GM10248 (cell line): ENCODE measurements at regions not wholly inside any gene's neighbourhood (a gene's known extent, or its start where the extent isn't known, plus 50 kb on each side); places are given as distances from the start of the nearest gene placed in this dataset.

Source experiments
- CTCF ChIA-PET: fragments of 300-600 bp; sonication (Branson Sonifier 250); formaldehyde crosslinking; extraction: SDS; loops from one replicate; lab custom pipeline; 2021; ENCODE audit warnings: antibody characterized with exemption; lab: Yijun Ruan, JAX
- POLR2A ChIA-PET: fragments of 350-650 bp; sonication (Branson Sonifier 250); formaldehyde crosslinking; extraction: SDS; loops from one replicate; lab custom pipeline; 2020; ENCODE audit warnings: antibody characterized with exemption; lab: Yijun Ruan, JAX
- DNase-seq: peaks from one replicate; pipeline ENCODE4 v3.0.0; 2012; ENCODE audit errors: extremely low spot score
- CTCF ChIP-seq: IDR thresholded peaks from 2 replicates; pipeline ENCODE4 v1.5.1; 2012; ENCODE audit warnings: mild to moderate bottlenecking, low read depth; ENCODE audit errors: extremely low read depth, missing control alignments, control extremely low read depth

GRCh38 chr9:107174441-107174840, 108.6 kb upstream of the RAD23B start:
- ChIA-PET CTCF (interaction anchor here (1.0 to 2.0 kb wide), 4 partner anchors 30 to 1333 kb away, joined by 3 to 8 read pairs (median 4); no protein-coding TSS in a partner anchor), POLR2A (no interaction called here)
- TF ChIP-seq CTCF: no peak
- DNase-seq: no peak

GRCh38 chr9:107175041-107175440, 108.0 kb upstream of the RAD23B start:
- POLR2A ChIA-PET: no interaction called here
- no peak for TF ChIP-seq CTCF
- CTCF ChIA-PET: interaction anchor here (0.6 to 2.0 kb wide), 7 partner anchors 8 to 1333 kb away, joined by 3 to 8 read pairs (median 4); no protein-coding TSS in a partner anchor
- DNase-seq: no peak

- POLR2A ChIA-PET: no interaction called here
- CTCF ChIA-PET: interaction anchor here (0.6 to 2.0 kb wide), 9 partner anchors 9 to 1334 kb away, joined by 3 to 8 read pairs (median 3); no protein-coding TSS in a partner anchor
- no peak for DNase-seq
Observed at GRCh38 chr9:107175816-107176435, 107.2 kb upstream of the RAD23B start.

GRCh38 chr9:107176436-107177151, 106.5 kb upstream of the RAD23B start:
- ChIA-PET POLR2A (no interaction called here), CTCF (interaction anchor here (1.0 to 2.5 kb wide), 6 partner anchors 10 to 166 kb away, joined by 3 to 6 read pairs (median 4); no protein-coding TSS in a partner anchor)
- TF ChIP-seq CTCF: no peak
- DNase-seq: no peak

More at GRCh38 chr9:107175816-107176435, 107.2 kb upstream of the RAD23B start:
- TF ChIP-seq CTCF: no peak

GRCh38 chr9:107177243-107177839, 105.7 kb upstream of the RAD23B start:
- ChIA-PET CTCF (interaction anchor here (1.0 to 2.5 kb wide), 3 partner anchors 9 to 164 kb away, joined by 4 to 6 read pairs (median 4); no protein-coding TSS in a partner anchor), POLR2A (no interaction called here)
- no peak for DNase-seq
- TF ChIP-seq CTCF: no peak

GRCh38 chr9:107177857-107178256, 105.2 kb upstream of the RAD23B start:
- no peak for DNase-seq
- no peak for TF ChIP-seq CTCF
- CTCF ChIA-PET: interaction anchor here (1.0 to 2.5 kb wide), 3 partner anchors 8 to 163 kb away, joined by 4 to 6 read pairs (median 4); no protein-coding TSS in a partner anchor
- POLR2A ChIA-PET: no interaction called here
